ENCODE measurements at regions not wholly inside any gene's neighbourhood (a gene's known extent, or its start where the extent isn't known, plus 50 kb on each side); places are given as distances from the start of the nearest gene placed in this dataset.

DNA sequence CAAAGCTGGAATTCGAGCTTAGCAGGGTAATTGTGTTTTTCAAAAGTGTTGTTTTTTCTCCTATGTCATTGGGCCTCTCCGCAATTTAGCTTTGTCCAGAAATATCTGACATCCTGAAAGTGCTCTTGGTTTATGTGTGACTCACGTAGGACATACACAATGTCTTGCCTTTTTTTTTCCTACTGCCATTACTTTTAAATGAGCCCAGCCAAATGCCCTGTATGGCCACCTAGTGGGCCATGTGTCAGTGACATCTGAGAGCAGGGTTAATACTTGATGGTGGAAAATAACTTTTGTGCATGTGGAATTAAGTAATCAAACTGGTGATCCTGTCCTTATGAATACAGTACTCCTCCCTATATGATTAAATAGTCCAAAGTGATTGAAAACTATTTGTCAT, 1411.1 kb upstream of the TENM3 start:
- TF ChIP-seq POLR2A (IDR thresholded peaks at IDR 0.05; ENCODE audit: low read depth, low read length), result no peak
- no peak for TF ChIP-seq POLR2AphosphoS5 (IDR thresholded peaks at IDR 0.05; ENCODE audit: low read depth, low read length)
- no peak for TF ChIP-seq TAF1 (IDR thresholded peaks at IDR 0.05; ENCODE audit: borderline replicate concordance, low read depth, low read length)
